GM18909 (cell line): ENCODE measurements at regions not wholly inside any gene's neighbourhood (a gene's known extent, or its start where the extent isn't known, plus 50 kb on each side); places are given as distances from the start of the nearest gene placed in this dataset.

Experiments
- ATAC-seq: cut with Tn5 transposase; IDR thresholded peaks from one replicate; pipeline ENCODE4 v1.9.1; 2021; ENCODE audit warnings: mild to moderate bottlenecking; ENCODE audit not compliant: unreplicated experiment, poor library complexity

- no peak for ATAC-seq
Measured at GRCh38 chr6:43940393-43941087, 170.5 kb downstream of the VEGFA start.

- no peak for ATAC-seq
Measured at GRCh38 chr6:43940071-43940392, 170.0 kb downstream of the VEGFA start.

- ATAC-seq, result no peak
Measured at GRCh38 chr6:43939281-43940070, 169.5 kb downstream of the VEGFA start.

GRCh38 chr6:43938178-43939105, 168.4 kb downstream of the VEGFA start:
- ATAC-seq, result no peak

- ATAC-seq, result no peak
Measured at GRCh38 chr6:43937236-43938177, 167.5 kb downstream of the VEGFA start.

GRCh38 chr6:43936476-43936875, 166.5 kb downstream of the VEGFA start:
- no peak for ATAC-seq

- ATAC-seq, result no peak
Measured at GRCh38 chr6:43935921-43936439, 166.0 kb downstream of the VEGFA start.

GRCh38 chr6:43934803-43935602, 165.0 kb downstream of the VEGFA start:
- no peak for ATAC-seq

- no peak for ATAC-seq
Measured at GRCh38 chr6:43934183-43934802, 164.3 kb downstream of the VEGFA start.

- no peak for ATAC-seq
Measured at GRCh38 chr6:43933148-43933885, 163.3 kb downstream of the VEGFA start.

- no peak for ATAC-seq
Measured at GRCh38 chr6:43932259-43933147, 162.5 kb downstream of the VEGFA start.

GRCh38 chr6:43931201-43931600, 161.2 kb downstream of the VEGFA start:
- ATAC-seq, result no peak

GRCh38 chr6:43930440-43931154, 160.6 kb downstream of the VEGFA start:
- no peak for ATAC-seq

GRCh38 chr6:43929511-43929910, 159.5 kb downstream of the VEGFA start:
- no peak for ATAC-seq

- ATAC-seq, result no peak
Measured at GRCh38 chr6:43927532-43928210, 157.7 kb downstream of the VEGFA start.
